Transverse colon (tissue), 4 donors: ENCODE measurements at regions not wholly inside any gene's neighbourhood (a gene's known extent, or its start where the extent isn't known, plus 50 kb on each side); places are given as distances from the start of the nearest gene placed in this dataset.

Source experiments
- EP300 ChIP-seq: sonication (generic); formaldehyde crosslinking; IDR thresholded peaks from one replicate; pipeline ENCODE4 v1.6.1; 2017; ENCODE audit warnings: antibody characterized with exemption, low read depth
- POLR2A ChIP-seq: fragments of 450-650 bp; IDR thresholded peaks from one replicate; pipeline ENCODE4 v1.6.1; 2016; ENCODE audit warnings: antibody characterized with exemption, mild to moderate bottlenecking, moderate library complexity
- POLR2AphosphoS5 ChIP-seq, 3 donors: sonication (generic); formaldehyde crosslinking; IDR thresholded peaks; one replicate each; pipeline ENCODE4 v1.6.1; 2016; ENCODE audit warnings: antibody characterized with exemption in 3 of 3
- TF ChIP-seq, protein P1 (sequence below), 5 experiments: fragments of 200-600 bp in 3 of 5; fragments of 450-650 bp in 2 of 5; sonication (generic) in 3 of 5; IDR thresholded peaks; 1 replicate in 2 of 5; 2 replicates in 3 of 5; pipeline ENCODE4 v1.5.1; 2016 to 2017; ENCODE audit warnings: antibody characterized with exemption in 5 of 5, inconsistent platforms in 3 of 5, mild to moderate bottlenecking in 2 of 5, moderate library complexity in 1 of 5

DNA sequence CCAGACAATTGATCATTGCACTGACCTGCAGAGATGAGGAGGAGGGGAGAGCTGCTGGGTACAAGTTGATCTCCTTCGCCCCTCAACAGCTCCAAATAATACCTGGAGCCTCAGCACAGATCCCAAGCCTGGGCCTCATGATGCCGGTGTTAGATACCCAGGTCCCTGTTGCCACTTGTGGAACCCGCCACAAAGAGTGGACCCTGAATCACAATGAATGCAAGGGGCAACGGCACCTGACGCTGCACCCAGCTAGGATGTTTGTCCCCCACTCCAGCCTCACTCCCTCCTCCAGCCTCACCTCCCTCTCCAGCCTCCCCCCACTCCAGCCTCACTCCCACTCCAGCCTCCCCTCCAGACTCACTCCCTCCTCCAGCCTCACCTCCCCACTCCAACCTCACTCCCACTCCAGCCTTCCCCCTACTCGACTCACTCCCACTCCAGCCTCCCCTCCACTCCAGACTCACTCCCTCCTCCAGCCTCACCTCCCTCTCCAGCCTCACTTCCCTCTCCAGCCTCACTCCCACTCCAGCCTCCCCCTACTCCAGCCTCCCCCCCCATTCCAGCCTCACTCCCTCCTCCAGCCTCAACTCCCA, 879.0 kb downstream of the BRD1 start:
- TF ChIP-seq POLR2A: no peak
- TF ChIP-seq, protein P1, sequence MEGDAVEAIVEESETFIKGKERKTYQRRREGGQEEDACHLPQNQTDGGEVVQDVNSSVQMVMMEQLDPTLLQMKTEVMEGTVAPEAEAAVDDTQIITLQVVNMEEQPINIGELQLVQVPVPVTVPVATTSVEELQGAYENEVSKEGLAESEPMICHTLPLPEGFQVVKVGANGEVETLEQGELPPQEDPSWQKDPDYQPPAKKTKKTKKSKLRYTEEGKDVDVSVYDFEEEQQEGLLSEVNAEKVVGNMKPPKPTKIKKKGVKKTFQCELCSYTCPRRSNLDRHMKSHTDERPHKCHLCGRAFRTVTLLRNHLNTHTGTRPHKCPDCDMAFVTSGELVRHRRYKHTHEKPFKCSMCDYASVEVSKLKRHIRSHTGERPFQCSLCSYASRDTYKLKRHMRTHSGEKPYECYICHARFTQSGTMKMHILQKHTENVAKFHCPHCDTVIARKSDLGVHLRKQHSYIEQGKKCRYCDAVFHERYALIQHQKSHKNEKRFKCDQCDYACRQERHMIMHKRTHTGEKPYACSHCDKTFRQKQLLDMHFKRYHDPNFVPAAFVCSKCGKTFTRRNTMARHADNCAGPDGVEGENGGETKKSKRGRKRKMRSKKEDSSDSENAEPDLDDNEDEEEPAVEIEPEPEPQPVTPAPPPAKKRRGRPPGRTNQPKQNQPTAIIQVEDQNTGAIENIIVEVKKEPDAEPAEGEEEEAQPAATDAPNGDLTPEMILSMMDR (IDR thresholded peaks at IDR 0.05): no peak
- TF ChIP-seq POLR2AphosphoS5 (IDR thresholded peaks at IDR 0.05): no peak
- no peak for TF ChIP-seq EP300
